DND-41 (cell line): ENCODE measurements at regions not wholly inside any gene's neighbourhood (a gene's known extent, or its start where the extent isn't known, plus 50 kb on each side); places are given as distances from the start of the nearest gene placed in this dataset.

ENCODE experiments used
- EZH2 ChIP-seq: IDR thresholded peaks from 3 replicates; pipeline ENCODE4 v1.6.1; 2012; ENCODE audit warnings: borderline replicate concordance, low read depth, mild to moderate bottlenecking, moderate library complexity, low read length, inconsistent platforms; ENCODE audit not compliant: severe bottlenecking
- TF ChIP-seq, protein P1 (sequence below): IDR thresholded peaks from 2 replicates; pipeline ENCODE4 v1.5.1; 2012; ENCODE audit warnings: borderline replicate concordance, low read length, moderate library complexity, mild to moderate bottlenecking; ENCODE audit not compliant: poor library complexity, severe bottlenecking; ENCODE audit errors: extremely low read depth

DNA sequence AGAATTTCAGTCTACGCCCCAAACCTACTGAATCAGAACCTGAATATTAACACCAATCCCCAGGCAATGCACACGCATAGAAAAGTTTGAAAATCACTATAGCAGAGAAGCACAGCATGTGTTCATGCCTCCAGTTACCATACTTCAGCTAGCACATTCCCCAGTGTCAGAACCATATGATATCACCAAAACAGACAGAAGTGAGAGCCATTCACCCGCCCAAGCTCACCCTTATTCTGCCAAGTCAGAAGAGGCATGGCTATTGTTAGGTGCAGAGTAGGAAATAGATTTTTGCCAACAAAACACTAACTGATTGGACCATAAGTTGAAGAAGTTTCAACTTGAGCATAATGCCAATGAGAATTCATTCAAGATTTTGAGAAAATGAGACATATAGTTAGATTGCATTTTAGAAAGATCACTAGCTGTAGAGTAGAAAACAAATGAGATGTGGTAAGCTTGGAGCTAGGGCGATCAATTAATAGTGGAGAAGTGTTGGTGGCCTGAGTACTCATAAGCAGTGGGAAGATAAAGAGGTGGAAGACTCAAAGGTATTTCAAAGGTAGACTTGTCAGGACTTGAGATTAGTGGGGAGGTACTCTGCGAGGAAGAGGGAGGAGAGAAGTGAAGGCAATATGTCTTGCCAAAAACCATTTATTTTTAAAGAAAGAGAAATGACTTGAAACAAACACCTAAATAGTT is 492.4 kb downstream of the SUCLA2 start:
- TF ChIP-seq, protein P1, sequence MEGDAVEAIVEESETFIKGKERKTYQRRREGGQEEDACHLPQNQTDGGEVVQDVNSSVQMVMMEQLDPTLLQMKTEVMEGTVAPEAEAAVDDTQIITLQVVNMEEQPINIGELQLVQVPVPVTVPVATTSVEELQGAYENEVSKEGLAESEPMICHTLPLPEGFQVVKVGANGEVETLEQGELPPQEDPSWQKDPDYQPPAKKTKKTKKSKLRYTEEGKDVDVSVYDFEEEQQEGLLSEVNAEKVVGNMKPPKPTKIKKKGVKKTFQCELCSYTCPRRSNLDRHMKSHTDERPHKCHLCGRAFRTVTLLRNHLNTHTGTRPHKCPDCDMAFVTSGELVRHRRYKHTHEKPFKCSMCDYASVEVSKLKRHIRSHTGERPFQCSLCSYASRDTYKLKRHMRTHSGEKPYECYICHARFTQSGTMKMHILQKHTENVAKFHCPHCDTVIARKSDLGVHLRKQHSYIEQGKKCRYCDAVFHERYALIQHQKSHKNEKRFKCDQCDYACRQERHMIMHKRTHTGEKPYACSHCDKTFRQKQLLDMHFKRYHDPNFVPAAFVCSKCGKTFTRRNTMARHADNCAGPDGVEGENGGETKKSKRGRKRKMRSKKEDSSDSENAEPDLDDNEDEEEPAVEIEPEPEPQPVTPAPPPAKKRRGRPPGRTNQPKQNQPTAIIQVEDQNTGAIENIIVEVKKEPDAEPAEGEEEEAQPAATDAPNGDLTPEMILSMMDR: no peak
- no peak for TF ChIP-seq EZH2
